ENCODE measurements at regions not wholly inside any gene's neighbourhood (a gene's known extent, or its start where the extent isn't known, plus 50 kb on each side); places are given as distances from the start of the nearest gene placed in this dataset.

- H3K79me2 ChIP-seq (ENCODE audit: insufficient read depth, low read length) = no peaks in the 10 kb centered on the region
- no peak overlapping the region for H2AFZ ChIP-seq (ENCODE audit: low read length)
- no peak overlapping the region for H3K27ac ChIP-seq (ENCODE audit: low read depth, low read length)
Observed at GRCh38 chr15:98333251-98333650, 315.1 kb upstream of the IGF1R start.

DNA sequence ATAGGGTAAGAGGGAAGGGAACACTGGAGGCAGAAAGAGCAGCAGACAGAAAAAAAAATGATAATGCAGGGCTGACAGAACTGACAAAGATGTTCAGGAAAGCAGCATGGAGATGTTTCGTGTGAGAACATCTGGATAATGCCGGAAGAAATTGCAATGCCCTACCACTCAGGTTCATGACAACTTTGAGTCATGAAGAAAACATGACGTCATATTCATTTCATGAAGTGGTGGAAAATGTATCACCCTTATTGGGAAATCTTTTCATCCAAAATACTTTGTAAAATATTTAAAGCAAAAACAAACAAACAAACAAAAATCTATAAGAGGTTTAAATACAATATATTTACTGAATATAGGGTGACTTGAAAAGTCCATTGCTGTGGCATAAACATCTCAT lies 305.4 kb upstream of the IGF1R start:
- H3K79me2 ChIP-seq (ENCODE audit: insufficient read depth, low read length) = no peaks in the 10 kb centered on the region
- no peaks in the 10 kb centered on the region for H3K4me1 ChIP-seq (ENCODE audit: insufficient read depth, low read length)
- no peaks in the 10 kb centered on the region for H3K9me3 ChIP-seq (ENCODE audit: low read depth, low read length)
- DNase-seq (ENCODE audit: insufficient read length, low spot score, missing footprints) = no peak
- no peak overlapping the region for H3K4me2 ChIP-seq (ENCODE audit: insufficient read depth, low read length)
- H3K27ac ChIP-seq (ENCODE audit: low read depth, low read length) = no peak overlapping the region
- H3K36me3 ChIP-seq (ENCODE audit: insufficient read depth, low read length) = no peaks in the 10 kb centered on the region
- H3K27me3 ChIP-seq (ENCODE audit: insufficient read depth, low read length) = no peaks in the 10 kb centered on the region
- no peak overlapping the region for H2AFZ ChIP-seq (ENCODE audit: low read length)
- no peak overlapping the region for H3K4me3 ChIP-seq (ENCODE audit: insufficient read depth, low read length)
- no peaks in the 10 kb centered on the region for H4K20me1 ChIP-seq (ENCODE audit: insufficient read depth, low read length)
- TF ChIP-seq, protein P1, sequence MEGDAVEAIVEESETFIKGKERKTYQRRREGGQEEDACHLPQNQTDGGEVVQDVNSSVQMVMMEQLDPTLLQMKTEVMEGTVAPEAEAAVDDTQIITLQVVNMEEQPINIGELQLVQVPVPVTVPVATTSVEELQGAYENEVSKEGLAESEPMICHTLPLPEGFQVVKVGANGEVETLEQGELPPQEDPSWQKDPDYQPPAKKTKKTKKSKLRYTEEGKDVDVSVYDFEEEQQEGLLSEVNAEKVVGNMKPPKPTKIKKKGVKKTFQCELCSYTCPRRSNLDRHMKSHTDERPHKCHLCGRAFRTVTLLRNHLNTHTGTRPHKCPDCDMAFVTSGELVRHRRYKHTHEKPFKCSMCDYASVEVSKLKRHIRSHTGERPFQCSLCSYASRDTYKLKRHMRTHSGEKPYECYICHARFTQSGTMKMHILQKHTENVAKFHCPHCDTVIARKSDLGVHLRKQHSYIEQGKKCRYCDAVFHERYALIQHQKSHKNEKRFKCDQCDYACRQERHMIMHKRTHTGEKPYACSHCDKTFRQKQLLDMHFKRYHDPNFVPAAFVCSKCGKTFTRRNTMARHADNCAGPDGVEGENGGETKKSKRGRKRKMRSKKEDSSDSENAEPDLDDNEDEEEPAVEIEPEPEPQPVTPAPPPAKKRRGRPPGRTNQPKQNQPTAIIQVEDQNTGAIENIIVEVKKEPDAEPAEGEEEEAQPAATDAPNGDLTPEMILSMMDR (IDR thresholded peaks at IDR 0.05; ENCODE audit: extremely low read depth, low read depth, low read length) = no peak

More at GRCh38 chr15:98333251-98333650, 315.1 kb upstream of the IGF1R start:
- H3K9me3 ChIP-seq (ENCODE audit: low read depth, low read length) = no peaks in the 10 kb centered on the region
- no peaks in the 10 kb centered on the region for H3K27me3 ChIP-seq (ENCODE audit: insufficient read depth, low read length)
- H3K4me2 ChIP-seq (ENCODE audit: insufficient read depth, low read length) = no peak overlapping the region
- H3K4me3 ChIP-seq (ENCODE audit: insufficient read depth, low read length) = no peak overlapping the region
- TF ChIP-seq, protein P1 (IDR thresholded peaks at IDR 0.05; ENCODE audit: extremely low read depth, low read depth, low read length) = no peak
- no peaks in the 10 kb centered on the region for H3K36me3 ChIP-seq (ENCODE audit: insufficient read depth, low read length)
- H4K20me1 ChIP-seq (ENCODE audit: insufficient read depth, low read length) = no peaks in the 10 kb centered on the region
- no peak for DNase-seq (ENCODE audit: insufficient read length, low spot score, missing footprints)
- no peaks in the 10 kb centered on the region for H3K4me1 ChIP-seq (ENCODE audit: insufficient read depth, low read length)

DNA sequence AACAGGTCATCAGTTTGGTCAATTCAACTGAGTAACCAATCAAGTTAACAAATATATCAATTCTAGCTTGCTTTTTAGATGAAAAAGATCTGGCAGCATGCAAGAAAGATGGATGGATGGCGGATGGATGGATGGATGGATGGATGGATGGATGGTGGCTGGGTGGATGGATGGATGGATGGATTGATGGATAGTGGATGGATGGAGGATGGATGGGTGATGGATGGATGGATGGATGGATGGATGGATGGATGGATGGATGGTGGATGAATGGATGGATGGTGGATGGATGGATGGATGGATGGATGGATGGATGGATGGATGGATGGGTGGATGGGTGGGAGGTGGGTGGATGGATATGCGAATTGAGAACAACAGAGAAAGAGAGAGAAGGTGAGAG lies 303.7 kb upstream of the IGF1R start:
- Histone ChIP-seq H3K27ac (ENCODE audit: low read depth, low read length) (no peak overlapping the region), H3K4me1 (ENCODE audit: insufficient read depth, low read length) (no peaks in the 10 kb centered on the region), H4K20me1 (ENCODE audit: insufficient read depth, low read length) (no peaks in the 10 kb centered on the region), H3K4me2 (ENCODE audit: insufficient read depth, low read length) (no peak overlapping the region), H3K79me2 (ENCODE audit: insufficient read depth, low read length) (no peaks in the 10 kb centered on the region), H3K36me3 (ENCODE audit: insufficient read depth, low read length) (no peaks in the 10 kb centered on the region), H3K9me3 (ENCODE audit: low read depth, low read length) (no peaks in the 10 kb centered on the region), H3K4me3 (ENCODE audit: insufficient read depth, low read length) (no peak overlapping the region), H3K27me3 (ENCODE audit: insufficient read depth, low read length) (no peaks in the 10 kb centered on the region), H2AFZ (ENCODE audit: low read length) (no peak overlapping the region)
- TF ChIP-seq, protein P1 (IDR thresholded peaks at IDR 0.05; ENCODE audit: extremely low read depth, low read depth, low read length) = no peak
- no peak for DNase-seq (ENCODE audit: insufficient read length, low spot score, missing footprints)

GRCh38 chr15:98347001-98347400 lies 301.3 kb upstream of the IGF1R start:
- Histone ChIP-seq H4K20me1 (ENCODE audit: insufficient read depth, low read length) (no peaks in the 10 kb centered on the region), H3K4me3 (ENCODE audit: insufficient read depth, low read length) (no peak overlapping the region), H3K27ac (ENCODE audit: low read depth, low read length) (no peak overlapping the region), H3K9me3 (ENCODE audit: low read depth, low read length) (no peaks in the 10 kb centered on the region), H2AFZ (ENCODE audit: low read length) (no peak overlapping the region), H3K36me3 (ENCODE audit: insufficient read depth, low read length) (no peaks in the 10 kb centered on the region), H3K4me2 (ENCODE audit: insufficient read depth, low read length) (no peak overlapping the region), H3K27me3 (ENCODE audit: insufficient read depth, low read length) (no peaks in the 10 kb centered on the region), H3K4me1 (ENCODE audit: insufficient read depth, low read length) (no peaks in the 10 kb centered on the region), H3K79me2 (ENCODE audit: insufficient read depth, low read length) (no peaks in the 10 kb centered on the region)
- TF ChIP-seq, protein P1 (IDR thresholded peaks at IDR 0.05; ENCODE audit: extremely low read depth, low read depth, low read length) = no peak
- DNase-seq (ENCODE audit: insufficient read length, low spot score, missing footprints) = no peak

All from osteoblast (primary cell).